Activated CD4-positive, alpha-beta T cell treated with anti-CD3 and anti-CD28 coated beads for 4 hours (primary cell): ENCODE measurements at regions not wholly inside any gene's neighbourhood (a gene's known extent, or its start where the extent isn't known, plus 50 kb on each side); places are given as distances from the start of the nearest gene placed in this dataset.

Source experiments
- DNase-seq, 2 donors: peaks; one replicate each; pipeline ENCODE4 v3.0.0-alpha.2; 2020

GRCh38 chr5:174159327-174160114 is 114.0 kb downstream of the NSG2 start:
- DNase-seq: no peak

GRCh38 chr5:174165406-174165805 is 119.9 kb downstream of the NSG2 start:
- DNase-seq: no peak

GRCh38 chr5:174166231-174167079 is 120.9 kb downstream of the NSG2 start:
- DNase-seq: no peak

- no peak for DNase-seq
Measured at GRCh38 chr5:174167080-174167910, 121.8 kb downstream of the NSG2 start.

- DNase-seq: no peak
Measured at GRCh38 chr5:174172152-174172551, 126.6 kb downstream of the NSG2 start.

GRCh38 chr5:174172566-174172965 is 127.1 kb downstream of the NSG2 start:
- DNase-seq: no peak

GRCh38 chr5:174173766-174174165 is 128.3 kb downstream of the NSG2 start:
- no peak for DNase-seq

GRCh38 chr5:174175716-174176268 is 130.3 kb downstream of the NSG2 start:
- no peak for DNase-seq

- DNase-seq: no peak
Measured at GRCh38 chr5:174176511-174176910, 131.0 kb downstream of the NSG2 start.

- DNase-seq: no peak
Measured at GRCh38 chr5:174177531-174177930, 132.0 kb downstream of the NSG2 start.

- DNase-seq: no peak
Measured at GRCh38 chr5:174177976-174178605, 132.6 kb downstream of the NSG2 start.

- no peak for DNase-seq
Measured at GRCh38 chr5:174180639-174181038, 135.1 kb downstream of the NSG2 start.

GRCh38 chr5:174182111-174182510 is 136.6 kb downstream of the NSG2 start:
- DNase-seq: no peak

GRCh38 chr5:174183701-174184100 is 138.2 kb downstream of the NSG2 start:
- DNase-seq: no peak

- no peak for DNase-seq
Measured at GRCh38 chr5:174185506-174185905, 140.0 kb downstream of the NSG2 start.

GRCh38 chr5:174186096-174186695 is 140.7 kb downstream of the NSG2 start:
- no peak for DNase-seq

- DNase-seq: no peak
Measured at GRCh38 chr5:174187001-174187400, 141.5 kb downstream of the NSG2 start.

GRCh38 chr5:174187481-174187880 is 142.0 kb downstream of the NSG2 start:
- DNase-seq: no peak

GRCh38 chr5:174188295-174188694 is 142.8 kb downstream of the NSG2 start:
- no peak for DNase-seq

GRCh38 chr5:174189654-174190541 is 144.4 kb downstream of the NSG2 start:
- no peak for DNase-seq

GRCh38 chr5:174191076-174191475 is 145.6 kb downstream of the NSG2 start:
- no peak for DNase-seq
